ENCODE measurements at regions not wholly inside any gene's neighbourhood (a gene's known extent, or its start where the extent isn't known, plus 50 kb on each side); places are given as distances from the start of the nearest gene placed in this dataset.

DNA sequence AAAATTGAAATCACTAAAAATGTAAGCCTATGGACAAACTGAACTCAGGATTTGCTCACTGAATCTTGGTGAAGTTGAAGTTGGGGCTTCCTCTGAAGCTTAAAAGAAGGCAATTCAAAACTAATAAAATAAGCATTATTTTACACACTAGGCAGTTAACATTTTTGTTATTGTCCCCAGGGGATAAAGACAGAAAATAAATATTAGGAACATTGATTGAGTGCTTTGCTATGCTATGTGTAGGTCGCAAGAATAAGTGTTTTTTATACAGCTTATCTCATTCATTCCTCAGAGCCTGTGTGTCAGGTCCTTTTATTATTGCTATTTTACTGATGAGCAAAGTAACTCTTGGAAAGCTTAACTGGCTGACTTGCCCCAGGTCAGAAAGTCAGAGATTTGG lies 82.2 kb downstream of the ZNF608 start:
- TF ChIP-seq TAF1 (IDR thresholded peaks at IDR 0.05; ENCODE audit: borderline replicate concordance, insufficient read depth, low read length) (no peak), SIN3A (IDR thresholded peaks at IDR 0.05; ENCODE audit: borderline replicate concordance, insufficient read depth, low read length) (no peak), POLR2AphosphoS5 (IDR thresholded peaks at IDR 0.05; ENCODE audit: low read depth, low read length) (no peak), FOXP2 (optimal IDR thresholded peaks at IDR 0.05; ENCODE audit: borderline replicate concordance, extremely low read depth, extremely low read length, insufficient read depth) (no peak)
- TF ChIP-seq, protein P1, sequence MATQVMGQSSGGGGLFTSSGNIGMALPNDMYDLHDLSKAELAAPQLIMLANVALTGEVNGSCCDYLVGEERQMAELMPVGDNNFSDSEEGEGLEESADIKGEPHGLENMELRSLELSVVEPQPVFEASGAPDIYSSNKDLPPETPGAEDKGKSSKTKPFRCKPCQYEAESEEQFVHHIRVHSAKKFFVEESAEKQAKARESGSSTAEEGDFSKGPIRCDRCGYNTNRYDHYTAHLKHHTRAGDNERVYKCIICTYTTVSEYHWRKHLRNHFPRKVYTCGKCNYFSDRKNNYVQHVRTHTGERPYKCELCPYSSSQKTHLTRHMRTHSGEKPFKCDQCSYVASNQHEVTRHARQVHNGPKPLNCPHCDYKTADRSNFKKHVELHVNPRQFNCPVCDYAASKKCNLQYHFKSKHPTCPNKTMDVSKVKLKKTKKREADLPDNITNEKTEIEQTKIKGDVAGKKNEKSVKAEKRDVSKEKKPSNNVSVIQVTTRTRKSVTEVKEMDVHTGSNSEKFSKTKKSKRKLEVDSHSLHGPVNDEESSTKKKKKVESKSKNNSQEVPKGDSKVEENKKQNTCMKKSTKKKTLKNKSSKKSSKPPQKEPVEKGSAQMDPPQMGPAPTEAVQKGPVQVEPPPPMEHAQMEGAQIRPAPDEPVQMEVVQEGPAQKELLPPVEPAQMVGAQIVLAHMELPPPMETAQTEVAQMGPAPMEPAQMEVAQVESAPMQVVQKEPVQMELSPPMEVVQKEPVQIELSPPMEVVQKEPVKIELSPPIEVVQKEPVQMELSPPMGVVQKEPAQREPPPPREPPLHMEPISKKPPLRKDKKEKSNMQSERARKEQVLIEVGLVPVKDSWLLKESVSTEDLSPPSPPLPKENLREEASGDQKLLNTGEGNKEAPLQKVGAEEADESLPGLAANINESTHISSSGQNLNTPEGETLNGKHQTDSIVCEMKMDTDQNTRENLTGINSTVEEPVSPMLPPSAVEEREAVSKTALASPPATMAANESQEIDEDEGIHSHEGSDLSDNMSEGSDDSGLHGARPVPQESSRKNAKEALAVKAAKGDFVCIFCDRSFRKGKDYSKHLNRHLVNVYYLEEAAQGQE (IDR thresholded peaks at IDR 0.05; ENCODE audit: insufficient read depth in 1 of 2, low read depth in 2 of 2, low read length in 2 of 2), result no peak

DNA sequence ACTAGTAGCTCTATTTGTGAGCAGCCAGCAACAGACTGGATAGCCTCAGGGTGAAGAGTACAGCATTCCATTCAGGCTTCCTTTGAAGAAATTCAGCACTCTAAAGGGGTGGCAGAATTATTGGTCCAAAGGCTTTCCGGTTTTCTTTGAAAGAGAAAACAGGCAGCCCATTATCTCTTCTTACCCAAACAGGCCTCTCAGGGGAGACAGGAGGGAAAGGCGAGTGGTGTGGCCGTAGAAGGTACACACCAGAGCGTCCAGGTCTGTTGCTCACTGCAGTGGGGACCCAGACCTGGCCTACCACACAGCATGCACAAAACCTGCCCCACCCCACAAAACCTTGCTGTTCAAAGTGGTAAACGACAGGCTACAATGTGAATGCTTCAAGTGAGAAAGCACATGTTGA lies 83.3 kb downstream of the ZNF608 start:
- no peak for TF ChIP-seq SIN3A (IDR thresholded peaks at IDR 0.05; ENCODE audit: borderline replicate concordance, insufficient read depth, low read length)
- TF ChIP-seq, protein P1 (IDR thresholded peaks at IDR 0.05; ENCODE audit: insufficient read depth in 1 of 2, low read depth in 2 of 2, low read length in 2 of 2), result peak in 1 of 2 experiments; percentile 13; a peak in 1 of 4 replicates

DNA sequence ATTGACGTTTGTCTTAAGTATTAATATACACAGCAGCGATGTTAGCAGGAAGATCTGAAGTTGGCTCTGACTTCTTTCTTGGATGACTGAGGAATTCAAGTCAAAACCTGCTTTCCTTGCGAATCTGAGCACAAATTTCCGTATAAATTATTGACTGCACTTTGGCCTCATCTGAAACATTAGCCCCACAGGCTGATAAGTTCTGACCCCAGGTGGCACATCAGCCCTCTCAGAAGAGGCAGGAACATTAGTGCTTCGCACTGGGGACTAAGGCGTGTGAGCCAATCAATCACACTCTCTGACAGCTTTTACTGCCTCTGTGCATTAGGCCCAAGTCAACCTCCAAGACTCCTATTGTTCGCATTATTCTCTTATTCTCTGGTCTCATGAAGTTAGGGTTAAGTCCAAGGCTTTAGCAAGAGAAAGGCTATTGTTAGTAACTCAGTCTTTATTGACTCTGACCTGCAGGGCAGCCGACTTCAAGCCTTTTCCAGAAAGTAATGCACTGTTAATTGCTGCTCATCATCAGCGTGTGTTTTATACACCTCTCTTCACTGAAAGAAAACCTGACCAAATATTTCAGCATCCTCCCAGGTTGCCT lies 84.2 kb downstream of the ZNF608 start:
- no peak for TF ChIP-seq SIN3A (IDR thresholded peaks at IDR 0.05; ENCODE audit: borderline replicate concordance, insufficient read depth, low read length)
- TF ChIP-seq FOXP2 (optimal IDR thresholded peaks at IDR 0.05; ENCODE audit: borderline replicate concordance, extremely low read depth, extremely low read length, insufficient read depth), result no peak
- TF ChIP-seq TAF1 (IDR thresholded peaks at IDR 0.05; ENCODE audit: borderline replicate concordance, insufficient read depth, low read length), result no peak
- TF ChIP-seq POLR2AphosphoS5 (IDR thresholded peaks at IDR 0.05; ENCODE audit: low read depth, low read length), result no peak
- TF ChIP-seq, protein P1 (IDR thresholded peaks at IDR 0.05; ENCODE audit: insufficient read depth in 1 of 2, low read depth in 2 of 2, low read length in 2 of 2), result no peak

DNA sequence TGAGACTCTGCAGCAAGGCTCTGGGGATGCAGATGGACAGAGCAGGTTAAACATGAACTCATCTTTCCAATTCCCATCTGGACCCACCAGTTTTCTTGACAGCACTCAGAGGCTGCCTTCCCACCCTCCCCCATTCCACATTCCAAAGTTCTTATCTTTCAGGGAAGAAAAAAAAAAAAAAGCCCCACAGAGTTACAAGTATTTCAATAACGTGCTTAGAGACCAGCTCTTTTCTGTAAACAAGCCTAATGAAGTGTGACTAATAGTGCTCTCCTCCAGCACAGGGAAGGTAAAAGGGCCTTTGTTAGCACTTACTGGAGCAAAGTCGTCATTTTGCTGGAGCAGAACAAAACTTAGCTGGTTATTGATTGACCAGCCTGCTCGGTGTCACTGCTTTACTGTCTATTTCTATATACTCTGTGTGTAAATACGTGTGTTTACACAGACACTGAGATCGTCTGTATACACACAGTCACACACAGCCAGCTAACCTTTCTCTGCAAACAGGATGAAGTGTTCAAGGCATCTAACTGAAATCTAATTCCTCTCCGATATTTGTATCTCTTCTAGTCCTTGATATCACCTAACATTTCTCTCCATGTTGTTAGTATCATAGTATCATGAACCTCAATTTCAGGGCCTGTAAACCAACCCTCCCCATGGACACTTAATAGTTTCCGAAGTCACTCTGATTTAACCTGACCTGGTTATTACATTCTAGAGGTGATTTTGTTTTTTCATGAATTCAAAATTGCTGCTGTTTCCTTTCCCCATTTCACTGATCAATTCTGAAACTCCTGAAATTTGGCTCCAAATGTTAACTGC lies 84.9 kb downstream of the ZNF608 start:
- TF ChIP-seq FOXP2 (optimal IDR thresholded peaks at IDR 0.05; ENCODE audit: borderline replicate concordance, extremely low read depth, extremely low read length, insufficient read depth), result no peak
- TF ChIP-seq SIN3A (IDR thresholded peaks at IDR 0.05; ENCODE audit: borderline replicate concordance, insufficient read depth, low read length), result 0 out of 2 replicates have a peak, but pooled peaks have one; percentile 40
- TF ChIP-seq, protein P1 (IDR thresholded peaks at IDR 0.05; ENCODE audit: insufficient read depth in 1 of 2, low read depth in 2 of 2, low read length in 2 of 2), result no peak
